Glutamatergic neuron (in vitro differentiated cells): ENCODE measurements at regions not wholly inside any gene's neighbourhood (a gene's known extent, or its start where the extent isn't known, plus 50 kb on each side); places are given as distances from the start of the nearest gene placed in this dataset.

Experiments
- DNase-seq: peaks from one replicate; pipeline ENCODE4 v3.0.0; 2022
- H3K27ac Mint-ChIP-seq: one replicate; pipeline ENCODE4 v1.8.0; 2020; ENCODE audit warnings: mild to moderate bottlenecking, mixed read lengths, inconsistent platforms; ENCODE audit not compliant: unreplicated experiment
- H3K27me3 Mint-ChIP-seq: one replicate; pipeline ENCODE4 v1.8.0; 2020; ENCODE audit warnings: mild to moderate bottlenecking, moderate library complexity, mixed read lengths, inconsistent platforms; ENCODE audit not compliant: unreplicated experiment
- H3K36me3 Mint-ChIP-seq: one replicate; pipeline ENCODE4 v1.8.0; 2020; ENCODE audit warnings: mild to moderate bottlenecking, mixed read lengths, inconsistent platforms; ENCODE audit not compliant: unreplicated experiment
- H3K4me1 Mint-ChIP-seq: one replicate; pipeline ENCODE4 v1.8.0; 2020; ENCODE audit warnings: mild to moderate bottlenecking, low read depth, mixed read lengths, inconsistent platforms; ENCODE audit not compliant: unreplicated experiment
- H3K4me3 Mint-ChIP-seq: one replicate; pipeline ENCODE4 v1.8.0; 2020; ENCODE audit warnings: mild to moderate bottlenecking, mixed read lengths, inconsistent platforms; ENCODE audit not compliant: unreplicated experiment
- H3K9me3 Mint-ChIP-seq: one replicate; pipeline ENCODE4 v1.8.0; 2020; ENCODE audit warnings: mild to moderate bottlenecking, moderate library complexity, mixed read lengths, inconsistent platforms; ENCODE audit not compliant: unreplicated experiment
- CTCF ChIP-seq: fragments of 200-600 bp; sonication (generic); IDR thresholded peaks from one replicate; pipeline ENCODE4 v1.5.0; 2021; ENCODE audit not compliant: partially characterized antibody, unreplicated experiment

GRCh38 chr4:110816367-110816766 is 193.5 kb upstream of the PITX2 start:
- no peak for TF ChIP-seq CTCF
- Mint-ChIP-seq H3K27ac (no peak overlapping the region), H3K9me3 (no peaks in the 10 kb centered on the region)

DNA sequence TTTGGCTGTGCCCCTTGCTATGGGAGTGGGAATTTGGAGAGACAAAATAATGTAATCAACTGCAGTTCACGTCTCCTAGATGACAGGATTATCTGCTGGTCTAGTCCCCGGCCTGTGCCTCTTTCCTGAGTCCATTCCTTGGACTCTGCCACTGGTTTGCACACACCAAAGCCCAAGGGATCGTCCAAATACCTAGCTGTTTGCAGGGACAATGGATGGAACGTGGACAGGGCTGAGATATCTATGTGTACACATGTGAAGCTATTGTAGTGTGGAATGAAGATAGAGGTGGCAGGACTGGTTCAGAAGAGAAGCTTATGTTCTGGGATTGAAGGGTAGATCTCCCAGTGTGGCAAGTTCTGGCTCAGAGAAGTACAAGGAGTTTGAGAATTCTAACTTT is 198.3 kb upstream of the PITX2 start:
- H3K4me3 Mint-ChIP-seq: no peak overlapping the region
- H3K27me3 Mint-ChIP-seq: no peaks in the 10 kb centered on the region
- H3K36me3 Mint-ChIP-seq: no peaks in the 10 kb centered on the region
- no peak overlapping the region for H3K27ac Mint-ChIP-seq
- H3K9me3 Mint-ChIP-seq: no peaks in the 10 kb centered on the region
- H3K4me1 Mint-ChIP-seq: no peaks in the 10 kb centered on the region
- TF ChIP-seq CTCF: no peak
- no peak for DNase-seq

More at GRCh38 chr4:110816367-110816766, 193.5 kb upstream of the PITX2 start:
- no peaks in the 10 kb centered on the region for H3K4me1 Mint-ChIP-seq
- no peaks in the 10 kb centered on the region for H3K36me3 Mint-ChIP-seq
- no peak overlapping the region for H3K4me3 Mint-ChIP-seq
- no peak for DNase-seq
- no peaks in the 10 kb centered on the region for H3K27me3 Mint-ChIP-seq

DNA sequence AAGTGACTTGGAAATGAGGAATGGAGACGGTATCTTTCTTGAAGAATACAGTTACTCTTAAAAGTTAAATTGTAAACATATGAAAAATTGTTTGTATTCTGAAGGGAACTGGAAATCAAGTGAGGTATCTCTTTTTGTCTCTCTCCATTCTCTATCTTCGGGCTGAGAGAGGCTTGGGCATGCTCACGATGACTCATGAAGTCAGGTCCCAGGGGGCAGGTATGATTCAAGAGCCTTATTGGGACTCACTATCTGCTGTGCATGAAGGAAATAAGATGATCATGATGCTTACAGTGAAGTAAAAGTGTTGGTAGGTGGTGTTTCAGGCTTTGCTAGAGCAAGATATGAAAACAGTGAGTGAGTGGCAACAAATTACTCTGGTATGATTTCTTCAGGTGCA is 200.4 kb upstream of the PITX2 start:
- H3K4me3 Mint-ChIP-seq: no peak overlapping the region
- no peak for TF ChIP-seq CTCF

GRCh38 chr4:110824344-110824743 is 201.5 kb upstream of the PITX2 start:
- DNase-seq: no peak
- Mint-ChIP-seq H3K4me1 (no peaks in the 10 kb centered on the region), H3K4me3 (no peak overlapping the region), H3K9me3 (no peaks in the 10 kb centered on the region), H3K36me3 (no peaks in the 10 kb centered on the region), H3K27ac (no peak overlapping the region), H3K27me3 (no peaks in the 10 kb centered on the region)
- no peak for TF ChIP-seq CTCF

More for the DNA sequence above, 200.4 kb upstream of the PITX2 start:
- no peaks in the 10 kb centered on the region for H3K27me3 Mint-ChIP-seq
- no peaks in the 10 kb centered on the region for H3K4me1 Mint-ChIP-seq
- no peaks in the 10 kb centered on the region for H3K36me3 Mint-ChIP-seq
- no peak for DNase-seq
- H3K9me3 Mint-ChIP-seq: no peaks in the 10 kb centered on the region
- no peak overlapping the region for H3K27ac Mint-ChIP-seq

GRCh38 chr4:110826656-110827055 is 203.8 kb upstream of the PITX2 start:
- Mint-ChIP-seq H3K27me3 (no peaks in the 10 kb centered on the region), H3K4me3 (no peak overlapping the region), H3K36me3 (no peaks in the 10 kb centered on the region), H3K4me1 (peaks cover 1% of the 10 kb centered on the region), H3K9me3 (no peaks in the 10 kb centered on the region), H3K27ac (no peak overlapping the region)
- no peak for DNase-seq
- no peak for TF ChIP-seq CTCF
